ENCODE measurements at regions not wholly inside any gene's neighbourhood (a gene's known extent, or its start where the extent isn't known, plus 50 kb on each side); places are given as distances from the start of the nearest gene placed in this dataset.

GRCh38 chr12:25005376-25005775 lies 56.5 kb upstream of the BCAT1 start:
- no peak for DNase-seq (ENCODE audit: low read depth)

GRCh38 chr12:25004447-25004846 lies 55.5 kb upstream of the BCAT1 start:
- DNase-seq (ENCODE audit: low read depth) = no peak

GRCh38 chr12:25001311-25001710 lies 52.4 kb upstream of the BCAT1 start:
- no peak for DNase-seq (ENCODE audit: low read depth)
